Hepatocyte (in vitro differentiated cells): ENCODE measurements at regions not wholly inside any gene's neighbourhood (a gene's known extent, or its start where the extent isn't known, plus 50 kb on each side); places are given as distances from the start of the nearest gene placed in this dataset.

Source experiments
- EZH2phosphoT487 ChIP-seq: fragments of 200-600 bp; sonication (generic); IDR thresholded peaks from one replicate; pipeline ENCODE4 v1.6.1; 2018; ENCODE audit warnings: antibody characterized with exemption, mild to moderate bottlenecking, low read depth, moderate library complexity; ENCODE audit not compliant: unreplicated experiment, severe bottlenecking
- TF ChIP-seq, protein P1 (sequence below): fragments of 200-600 bp; sonication (generic); IDR thresholded peaks from 2 replicates; pipeline ENCODE4 v1.5.1; 2016; ENCODE audit warnings: antibody characterized with exemption, mild to moderate bottlenecking; ENCODE audit not compliant: poor library complexity

DNA sequence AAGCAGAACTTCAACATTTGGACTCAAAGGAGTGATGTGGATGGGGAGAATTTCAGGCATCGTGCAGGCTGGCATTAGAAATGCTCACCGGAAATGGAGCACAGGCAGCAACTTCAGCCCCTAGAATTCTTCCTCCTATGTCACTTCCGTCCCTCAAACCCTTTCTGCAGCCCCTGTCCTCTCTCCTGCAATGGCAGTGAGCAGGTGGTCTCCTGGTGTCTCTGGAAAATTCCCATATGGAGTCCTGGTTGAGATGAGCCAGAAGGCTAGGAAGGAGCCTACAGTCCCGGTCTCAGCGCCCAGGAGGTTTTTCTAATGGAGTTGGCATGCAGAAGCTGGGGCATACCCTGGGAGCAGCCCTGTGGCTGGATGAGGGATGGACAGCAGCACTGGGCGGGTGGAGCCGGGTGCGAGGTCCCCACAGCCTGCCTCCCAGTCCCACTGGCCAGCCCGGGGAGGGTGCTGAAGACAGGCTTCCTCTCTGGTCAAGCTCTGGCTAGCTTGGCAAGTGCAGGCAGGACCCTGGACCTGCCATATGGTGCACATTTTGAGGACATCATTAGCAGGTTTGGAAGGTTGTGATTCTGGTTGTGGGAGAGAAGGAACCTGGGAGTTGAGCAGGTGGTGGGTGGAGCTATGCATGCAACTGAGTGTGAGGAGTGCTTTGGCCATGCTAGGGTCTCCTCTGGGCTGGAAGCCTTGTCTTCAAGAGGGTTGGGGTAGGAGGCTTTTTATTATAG is 59.8 kb upstream of the B3GAT1 start:
- TF ChIP-seq, protein P1, sequence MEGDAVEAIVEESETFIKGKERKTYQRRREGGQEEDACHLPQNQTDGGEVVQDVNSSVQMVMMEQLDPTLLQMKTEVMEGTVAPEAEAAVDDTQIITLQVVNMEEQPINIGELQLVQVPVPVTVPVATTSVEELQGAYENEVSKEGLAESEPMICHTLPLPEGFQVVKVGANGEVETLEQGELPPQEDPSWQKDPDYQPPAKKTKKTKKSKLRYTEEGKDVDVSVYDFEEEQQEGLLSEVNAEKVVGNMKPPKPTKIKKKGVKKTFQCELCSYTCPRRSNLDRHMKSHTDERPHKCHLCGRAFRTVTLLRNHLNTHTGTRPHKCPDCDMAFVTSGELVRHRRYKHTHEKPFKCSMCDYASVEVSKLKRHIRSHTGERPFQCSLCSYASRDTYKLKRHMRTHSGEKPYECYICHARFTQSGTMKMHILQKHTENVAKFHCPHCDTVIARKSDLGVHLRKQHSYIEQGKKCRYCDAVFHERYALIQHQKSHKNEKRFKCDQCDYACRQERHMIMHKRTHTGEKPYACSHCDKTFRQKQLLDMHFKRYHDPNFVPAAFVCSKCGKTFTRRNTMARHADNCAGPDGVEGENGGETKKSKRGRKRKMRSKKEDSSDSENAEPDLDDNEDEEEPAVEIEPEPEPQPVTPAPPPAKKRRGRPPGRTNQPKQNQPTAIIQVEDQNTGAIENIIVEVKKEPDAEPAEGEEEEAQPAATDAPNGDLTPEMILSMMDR = no peak
- TF ChIP-seq EZH2phosphoT487 = no peak
